IPS-NIHi11 (cell line): ENCODE measurements at regions not wholly inside any gene's neighbourhood (a gene's known extent, or its start where the extent isn't known, plus 50 kb on each side); places are given as distances from the start of the nearest gene placed in this dataset.

Source experiments
- DNase-seq: peaks from one replicate; pipeline ENCODE4 v3.0.0; 2012; ENCODE audit warnings: mixed read lengths, low spot score

- no peak for DNase-seq
Observed at GRCh38 chr6:113600551-113601339, 256.4 kb upstream of the MARCKS start.

- no peak for DNase-seq
Observed at GRCh38 chr6:113607821-113608545, 249.2 kb upstream of the MARCKS start.

- DNase-seq: no peak
Observed at GRCh38 chr6:113610377-113610988, 246.7 kb upstream of the MARCKS start.

- no peak for DNase-seq
Observed at GRCh38 chr6:113616701-113617274, 240.4 kb upstream of the MARCKS start.

GRCh38 chr6:113619077-113619476, 238.1 kb upstream of the MARCKS start:
- DNase-seq: no peak

GRCh38 chr6:113620386-113620785, 236.8 kb upstream of the MARCKS start:
- no peak for DNase-seq

- no peak for DNase-seq
Observed at GRCh38 chr6:113622254-113622653, 234.9 kb upstream of the MARCKS start.

GRCh38 chr6:113623129-113623528, 234.0 kb upstream of the MARCKS start:
- no peak for DNase-seq

- DNase-seq: no peak
Observed at GRCh38 chr6:113625850-113626249, 231.3 kb upstream of the MARCKS start.

GRCh38 chr6:113626475-113626874, 230.7 kb upstream of the MARCKS start:
- no peak for DNase-seq

- DNase-seq: no peak
Observed at GRCh38 chr6:113627480-113627879, 229.7 kb upstream of the MARCKS start.

- DNase-seq: no peak
Observed at GRCh38 chr6:113629256-113629655, 227.9 kb upstream of the MARCKS start.

GRCh38 chr6:113629975-113630737, 227.0 kb upstream of the MARCKS start:
- no peak for DNase-seq

GRCh38 chr6:113630738-113631535, 226.2 kb upstream of the MARCKS start:
- DNase-seq: no peak

GRCh38 chr6:113631666-113632065, 225.5 kb upstream of the MARCKS start:
- DNase-seq: no peak

GRCh38 chr6:113632220-113632864, 224.8 kb upstream of the MARCKS start:
- DNase-seq: no peak

GRCh38 chr6:113633638-113634037, 223.5 kb upstream of the MARCKS start:
- DNase-seq: no peak

- no peak for DNase-seq
Observed at GRCh38 chr6:113634352-113635163, 222.6 kb upstream of the MARCKS start.

- DNase-seq: no peak
Observed at GRCh38 chr6:113635222-113635986, 221.7 kb upstream of the MARCKS start.
